Neural cell (in vitro differentiated cells): ENCODE measurements at regions not wholly inside any gene's neighbourhood (a gene's known extent, or its start where the extent isn't known, plus 50 kb on each side); places are given as distances from the start of the nearest gene placed in this dataset.

Experiments
- EP300 ChIP-seq: fragments of 450-650 bp; conservative IDR thresholded peaks from 2 replicates; pipeline ENCODE4 v1.6.1; 2014; ENCODE audit warnings: antibody characterized with exemption, mild to moderate bottlenecking, moderate library complexity; ENCODE audit not compliant: poor library complexity, severe bottlenecking
- SMC3 ChIP-seq: fragments of 450-650 bp; conservative IDR thresholded peaks from 2 replicates; pipeline ENCODE4 v1.6.1; 2014; ENCODE audit warnings: antibody characterized with exemption, mild to moderate bottlenecking, moderate library complexity; ENCODE audit not compliant: poor library complexity
- TF ChIP-seq, protein P1 (sequence below): fragments of 450-650 bp; IDR thresholded peaks from 2 replicates; pipeline ENCODE4 v1.5.1; 2014; ENCODE audit warnings: antibody characterized with exemption, mild to moderate bottlenecking, moderate library complexity; ENCODE audit not compliant: poor library complexity, severe bottlenecking

DNA sequence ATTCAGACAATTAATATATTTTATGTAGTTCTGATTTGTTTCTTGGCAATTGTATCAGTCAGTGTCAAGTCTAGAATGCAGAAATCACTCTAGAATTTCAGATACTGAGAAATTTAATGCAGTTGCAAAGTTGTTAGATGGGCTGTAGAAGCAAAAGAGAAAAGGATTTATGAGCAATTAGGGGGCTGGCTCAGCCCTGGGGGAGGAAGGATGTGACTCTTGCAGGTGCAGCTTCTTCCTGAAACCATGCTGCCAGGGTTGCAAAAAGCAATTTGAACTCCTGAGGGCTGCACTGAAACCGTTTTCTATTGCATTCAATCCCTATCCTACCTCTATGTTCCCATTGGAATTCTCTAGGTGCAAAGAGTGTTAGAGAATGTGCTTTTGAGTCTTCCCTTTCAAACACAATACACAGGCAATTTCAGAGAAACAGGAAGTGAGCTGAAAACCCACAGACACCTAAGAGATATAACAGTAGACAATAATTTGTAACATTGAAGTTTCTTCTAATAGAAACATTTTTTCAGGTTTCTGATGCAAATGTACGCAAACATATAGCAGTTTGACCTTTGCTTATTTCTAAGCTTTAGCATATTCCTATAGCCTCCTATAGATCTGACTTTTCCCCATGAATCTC lies 814.7 kb upstream of the ATXN8OS start:
- TF ChIP-seq EP300 (no peak), SMC3 (no peak)
- TF ChIP-seq, protein P1, sequence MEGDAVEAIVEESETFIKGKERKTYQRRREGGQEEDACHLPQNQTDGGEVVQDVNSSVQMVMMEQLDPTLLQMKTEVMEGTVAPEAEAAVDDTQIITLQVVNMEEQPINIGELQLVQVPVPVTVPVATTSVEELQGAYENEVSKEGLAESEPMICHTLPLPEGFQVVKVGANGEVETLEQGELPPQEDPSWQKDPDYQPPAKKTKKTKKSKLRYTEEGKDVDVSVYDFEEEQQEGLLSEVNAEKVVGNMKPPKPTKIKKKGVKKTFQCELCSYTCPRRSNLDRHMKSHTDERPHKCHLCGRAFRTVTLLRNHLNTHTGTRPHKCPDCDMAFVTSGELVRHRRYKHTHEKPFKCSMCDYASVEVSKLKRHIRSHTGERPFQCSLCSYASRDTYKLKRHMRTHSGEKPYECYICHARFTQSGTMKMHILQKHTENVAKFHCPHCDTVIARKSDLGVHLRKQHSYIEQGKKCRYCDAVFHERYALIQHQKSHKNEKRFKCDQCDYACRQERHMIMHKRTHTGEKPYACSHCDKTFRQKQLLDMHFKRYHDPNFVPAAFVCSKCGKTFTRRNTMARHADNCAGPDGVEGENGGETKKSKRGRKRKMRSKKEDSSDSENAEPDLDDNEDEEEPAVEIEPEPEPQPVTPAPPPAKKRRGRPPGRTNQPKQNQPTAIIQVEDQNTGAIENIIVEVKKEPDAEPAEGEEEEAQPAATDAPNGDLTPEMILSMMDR: no peak
